Lower leg skin (tissue), 3 donors: ENCODE measurements at regions not wholly inside any gene's neighbourhood (a gene's known extent, or its start where the extent isn't known, plus 50 kb on each side); places are given as distances from the start of the nearest gene placed in this dataset.
"Not testable (repeated sequence)": the region's sequence is repeated elsewhere in the genome, so short reads cannot be mapped to it uniquely, and the experiment has no call there.

Experiments
- CTCF ChIP-seq, 3 donors: fragments of 450-650 bp; IDR thresholded peaks; one replicate each; pipeline ENCODE4 v1.5.1; 2016; ENCODE audit warnings: antibody characterized with exemption in 3 of 3, mild to moderate bottlenecking in 3 of 3, moderate library complexity in 2 of 3
- POLR2A ChIP-seq, 2 donors: fragments of 450-650 bp; IDR thresholded peaks; one replicate each; pipeline ENCODE4 v1.6.1; 2016 to 2017; ENCODE audit warnings: antibody characterized with exemption in 2 of 2, mild to moderate bottlenecking in 1 of 2, moderate library complexity in 1 of 2

- not testable (repeated sequence) for TF ChIP-seq CTCF, POLR2A (IDR thresholded peaks at IDR 0.05)
Measured at GRCh38 chr6:50571230-50571629, 142.1 kb upstream of the TFAP2D start.
